Gastrocnemius medialis (tissue), 4 donors: ENCODE measurements at regions not wholly inside any gene's neighbourhood (a gene's known extent, or its start where the extent isn't known, plus 50 kb on each side); places are given as distances from the start of the nearest gene placed in this dataset.

Experiments
- ATAC-seq, 2 donors: fragments of 150-250 bp; one replicate each; pipeline ENCODE4 v1.9.1; 2016
- DNase-seq, 2 donors: peaks; one replicate each; pipeline ENCODE4 v3.0.0-alpha.2; 2019
- H3K27ac ChIP-seq, 4 donors: fragments of 200-600 bp; sonication (generic); 1 replicate in 1 of 4; 2 replicates in 3 of 4; pipeline ENCODE4 v1.5.1; 2016 to 2018; ENCODE audit warnings: mild to moderate bottlenecking in 2 of 4, moderate library complexity in 1 of 4
- H3K27me3 ChIP-seq, 3 donors: fragments of 200-600 bp; sonication (generic) in 2 of 3; 1 replicate in 1 of 3; 2 replicates in 2 of 3; pipeline versions ENCODE4 v1.5.1 to v1.6.0; 2016 to 2019; ENCODE audit warnings: mild to moderate bottlenecking in 1 of 3, moderate library complexity in 1 of 3
- H3K36me3 ChIP-seq, 2 donors: fragments of 200-600 bp; sonication (generic) in 1 of 2; one replicate each; pipeline ENCODE4 v1.5.1; 2017 to 2018
- H3K4me1 ChIP-seq, 2 donors: fragments of 200-600 bp; sonication (generic) in 1 of 2; one replicate each; pipeline ENCODE4 v1.5.1; 2016 to 2017; ENCODE audit warnings: mild to moderate bottlenecking in 2 of 2
- H3K4me3 ChIP-seq, 4 donors: fragments of 200-600 bp; sonication (generic) in 3 of 4; 1 replicate in 1 of 4; 2 replicates in 3 of 4; pipeline ENCODE4 v1.5.1; 2016 to 2019; ENCODE audit warnings: mild to moderate bottlenecking in 2 of 4
- H3K9me3 ChIP-seq, 3 donors: fragments of 200-600 bp; sonication (generic) in 2 of 3; 1 replicate in 1 of 3; 2 replicates in 2 of 3; pipeline ENCODE4 v1.5.1; 2016 to 2019
- POLR2A ChIP-seq, 2 donors: fragments of 450-650 bp; IDR thresholded peaks; one replicate each; pipeline ENCODE4 v1.6.1; 2017; ENCODE audit warnings: antibody characterized with exemption in 2 of 2, mild to moderate bottlenecking in 2 of 2, moderate library complexity in 2 of 2
- in situ Hi-C, 4 donors: fragments of 200-750 bp; cut with MboI; loops; one replicate each; pipeline versions ENCODE4 v1.15.0 to v1.8.0; 2017; ENCODE audit warnings: low sequenced_read_pairs in 4 of 4
- intact Hi-C: fragments of 100-400 bp; cut with DNase I; formaldehyde crosslinking; loops from one replicate; pipeline ENCODE4 v1.15.1; 2023; ENCODE audit warnings: low total_unique reads
- TF ChIP-seq, protein P1 (sequence below), 5 experiments: fragments of 450-650 bp in 3 of 5; fragments of 200-600 bp in 2 of 5; sonication (generic) in 2 of 5; IDR thresholded peaks in 4 of 5; conservative IDR thresholded peaks in 1 of 5; 1 replicate in 4 of 5; 2 replicates in 1 of 5; pipeline ENCODE4 v1.5.1; 2016 to 2019; ENCODE audit warnings: antibody characterized with exemption in 5 of 5, mild to moderate bottlenecking in 3 of 5, moderate library complexity in 3 of 5

DNA sequence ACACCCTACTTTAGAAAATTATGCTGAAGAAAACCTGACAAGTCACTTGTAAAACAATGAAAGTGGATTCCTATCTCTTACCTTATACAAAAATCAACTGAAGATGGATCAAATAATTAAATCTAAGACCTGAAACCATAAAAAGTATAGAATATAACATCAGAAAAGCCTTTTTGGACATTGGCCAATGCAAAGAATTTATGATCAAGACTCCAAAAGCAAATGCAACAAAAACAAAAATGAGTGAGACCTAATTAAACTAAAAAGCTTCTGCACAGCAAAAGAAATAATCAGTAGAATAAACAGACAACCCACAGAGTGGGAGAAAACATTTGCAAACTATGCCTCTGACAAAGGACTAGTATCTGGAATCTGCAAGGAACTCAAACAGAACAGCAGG, 303.0 kb upstream of the CDH9 start:
- H3K9me3 ChIP-seq = no peaks in the 10 kb centered on the region
- intact Hi-C loops (no loop called here), in situ Hi-C loops (no loop called here)
- ATAC-seq (no peak), DNase-seq (no peak)
- no peaks in the 10 kb centered on the region for H3K36me3 ChIP-seq
- no peak overlapping the region for H3K4me3 ChIP-seq
- H3K4me1 ChIP-seq = no peaks in the 10 kb centered on the region
- TF ChIP-seq, protein P1, sequence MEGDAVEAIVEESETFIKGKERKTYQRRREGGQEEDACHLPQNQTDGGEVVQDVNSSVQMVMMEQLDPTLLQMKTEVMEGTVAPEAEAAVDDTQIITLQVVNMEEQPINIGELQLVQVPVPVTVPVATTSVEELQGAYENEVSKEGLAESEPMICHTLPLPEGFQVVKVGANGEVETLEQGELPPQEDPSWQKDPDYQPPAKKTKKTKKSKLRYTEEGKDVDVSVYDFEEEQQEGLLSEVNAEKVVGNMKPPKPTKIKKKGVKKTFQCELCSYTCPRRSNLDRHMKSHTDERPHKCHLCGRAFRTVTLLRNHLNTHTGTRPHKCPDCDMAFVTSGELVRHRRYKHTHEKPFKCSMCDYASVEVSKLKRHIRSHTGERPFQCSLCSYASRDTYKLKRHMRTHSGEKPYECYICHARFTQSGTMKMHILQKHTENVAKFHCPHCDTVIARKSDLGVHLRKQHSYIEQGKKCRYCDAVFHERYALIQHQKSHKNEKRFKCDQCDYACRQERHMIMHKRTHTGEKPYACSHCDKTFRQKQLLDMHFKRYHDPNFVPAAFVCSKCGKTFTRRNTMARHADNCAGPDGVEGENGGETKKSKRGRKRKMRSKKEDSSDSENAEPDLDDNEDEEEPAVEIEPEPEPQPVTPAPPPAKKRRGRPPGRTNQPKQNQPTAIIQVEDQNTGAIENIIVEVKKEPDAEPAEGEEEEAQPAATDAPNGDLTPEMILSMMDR (IDR thresholded peaks at IDR 0.05 in 4 of 5, conservative IDR thresholded peaks at IDR 0.05 in 1 of 5) = no peak
- no peak for TF ChIP-seq POLR2A (IDR thresholded peaks at IDR 0.05)
- no peaks in the 10 kb centered on the region for H3K27me3 ChIP-seq
- H3K27ac ChIP-seq = no peak overlapping the region

DNA sequence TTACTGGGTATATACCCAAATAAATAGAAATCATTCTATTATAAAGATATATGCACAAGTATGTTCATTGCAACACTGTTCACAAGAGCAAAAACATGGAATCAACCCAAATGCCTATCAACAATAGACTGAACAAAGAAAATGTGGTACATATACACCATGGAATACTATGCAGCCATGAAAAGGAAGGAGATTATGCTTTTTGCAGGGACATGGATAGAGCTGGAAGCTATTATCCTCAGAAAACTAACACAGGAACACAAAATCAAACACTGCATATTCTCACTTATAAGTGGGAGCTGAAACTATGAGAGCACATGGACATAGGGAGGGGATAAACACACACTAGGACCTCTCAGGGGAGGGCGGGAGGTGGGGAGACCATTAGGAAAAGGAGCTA, 298.4 kb upstream of the CDH9 start:
- Histone ChIP-seq H3K4me1 (no peaks in the 10 kb centered on the region), H3K27me3 (no peaks in the 10 kb centered on the region), H3K9me3 (no peaks in the 10 kb centered on the region), H3K4me3 (no peak overlapping the region), H3K27ac (no peak overlapping the region), H3K36me3 (no peaks in the 10 kb centered on the region)
- intact Hi-C loops = no loop called here
- no peak for TF ChIP-seq POLR2A (IDR thresholded peaks at IDR 0.05)
- TF ChIP-seq, protein P1 (IDR thresholded peaks at IDR 0.05 in 4 of 5, conservative IDR thresholded peaks at IDR 0.05 in 1 of 5) = no peak
- ATAC-seq (no peak), DNase-seq (no peak)
- in situ Hi-C loops = no loop called here

DNA sequence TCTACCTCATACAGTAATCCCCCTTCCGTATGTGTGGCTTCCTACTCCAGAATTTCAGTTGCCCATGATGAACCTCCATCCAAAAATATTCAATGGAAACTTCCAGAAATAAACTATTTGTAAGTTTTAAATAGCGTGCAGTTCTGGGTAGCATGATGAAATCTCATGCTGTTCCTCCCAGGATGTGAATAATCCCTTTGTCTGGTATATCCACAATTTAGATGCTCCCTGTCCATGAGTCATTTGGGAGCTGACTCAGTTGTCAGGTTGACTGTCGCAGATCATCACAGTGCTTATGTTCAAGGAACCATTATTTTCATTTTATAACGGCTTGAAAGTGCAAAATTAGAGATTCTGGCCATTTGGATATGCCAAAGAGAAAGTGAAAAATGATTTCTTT, 290.1 kb upstream of the CDH9 start:
- Histone ChIP-seq H3K27me3 (no peaks in the 10 kb centered on the region), H3K36me3 (no peaks in the 10 kb centered on the region), H3K4me3 (no peak overlapping the region), H3K4me1 (no peaks in the 10 kb centered on the region), H3K9me3 (no peaks in the 10 kb centered on the region), H3K27ac (no peak overlapping the region)
- no peak for TF ChIP-seq POLR2A (IDR thresholded peaks at IDR 0.05)
- TF ChIP-seq, protein P1 (IDR thresholded peaks at IDR 0.05 in 4 of 5, conservative IDR thresholded peaks at IDR 0.05 in 1 of 5) = no peak
- ATAC-seq (no peak), DNase-seq (no peak)
- intact Hi-C loops = no loop called here
- in situ Hi-C loops = no loop called here

DNA sequence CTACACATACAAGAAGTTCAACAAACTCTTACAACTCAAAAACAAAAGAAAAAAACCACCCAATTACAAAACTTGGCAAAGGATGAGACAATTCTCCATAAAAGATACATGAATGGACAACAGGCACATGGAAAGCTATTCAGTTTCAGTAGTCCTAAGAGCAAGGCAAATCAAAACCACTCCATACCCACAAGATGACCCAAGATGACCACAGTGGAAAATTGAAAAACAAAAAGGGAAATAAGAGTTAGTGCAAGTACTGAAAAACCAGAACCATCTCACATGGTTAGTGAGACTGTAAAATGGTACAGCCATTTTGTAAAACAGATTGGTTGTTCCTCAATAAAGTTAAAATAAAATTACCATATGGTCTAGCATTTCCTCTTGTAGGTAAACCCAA, 287.1 kb upstream of the CDH9 start:
- Histone ChIP-seq H3K9me3 (no peaks in the 10 kb centered on the region), H3K27ac (no peak overlapping the region), H3K27me3 (no peaks in the 10 kb centered on the region), H3K4me3 (no peak overlapping the region), H3K4me1 (no peaks in the 10 kb centered on the region), H3K36me3 (no peaks in the 10 kb centered on the region)
- TF ChIP-seq, protein P1 (IDR thresholded peaks at IDR 0.05 in 4 of 5, conservative IDR thresholded peaks at IDR 0.05 in 1 of 5) = no peak
- TF ChIP-seq POLR2A (IDR thresholded peaks at IDR 0.05) = no peak
- intact Hi-C loops (no loop called here), in situ Hi-C loops (no loop called here)
- DNase-seq (no peak), ATAC-seq (no peak)

DNA sequence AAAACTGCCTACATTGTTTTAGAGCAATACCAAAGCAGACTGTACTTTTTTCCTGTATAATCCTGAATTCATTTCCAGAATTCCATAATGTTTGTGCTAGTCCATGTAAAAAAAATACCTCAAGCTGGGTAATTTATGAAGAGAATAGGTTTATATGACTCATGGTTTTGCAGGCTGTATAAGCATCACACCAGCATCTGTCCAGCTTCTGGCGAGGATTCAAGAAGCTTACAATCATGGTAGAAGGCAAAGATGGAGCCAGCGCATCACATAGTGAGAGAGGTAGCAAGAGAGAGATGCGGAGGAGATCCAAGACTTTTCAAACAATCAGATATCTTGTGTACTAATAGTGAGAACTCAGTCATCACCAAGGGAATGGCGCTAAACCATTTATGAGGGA, 280.3 kb upstream of the CDH9 start:
- H3K4me3 ChIP-seq = no peak overlapping the region
- in situ Hi-C loops (no loop called here), intact Hi-C loops (no loop called here)
- no peaks in the 10 kb centered on the region for H3K9me3 ChIP-seq
- no peak overlapping the region for H3K27ac ChIP-seq
- H3K27me3 ChIP-seq = no peaks in the 10 kb centered on the region
- no peak for ATAC-seq
- H3K36me3 ChIP-seq = no peaks in the 10 kb centered on the region
- no peak for DNase-seq
- TF ChIP-seq, protein P1 (IDR thresholded peaks at IDR 0.05 in 4 of 5, conservative IDR thresholded peaks at IDR 0.05 in 1 of 5) = no peak
- TF ChIP-seq POLR2A (IDR thresholded peaks at IDR 0.05) = no peak
- H3K4me1 ChIP-seq = no peaks in the 10 kb centered on the region
